Endodermal cell (in vitro differentiated cells): ENCODE measurements at regions not wholly inside any gene's neighbourhood (a gene's known extent, or its start where the extent isn't known, plus 50 kb on each side); places are given as distances from the start of the nearest gene placed in this dataset.

Source experiments
- DNase-seq: peaks from one replicate; pipeline ENCODE4 v3.0.0-alpha.2; 2017
- H3K27ac ChIP-seq: 2 replicates; pipeline ENCODE4 v1.5.1; 2013; ENCODE audit warnings: mild to moderate bottlenecking, low read depth, low read length, moderate library complexity
- H3K27me3 ChIP-seq: 2 replicates; pipeline ENCODE4 v1.6.1; 2013; ENCODE audit warnings: mild to moderate bottlenecking, low read length, moderate library complexity; ENCODE audit not compliant: insufficient read depth, control insufficient read depth, poor library complexity, severe bottlenecking
- H3K36me3 ChIP-seq: 2 replicates; pipeline ENCODE4 v1.7.0; 2013; ENCODE audit warnings: mild to moderate bottlenecking, low read length, moderate library complexity; ENCODE audit not compliant: control insufficient read depth, insufficient read depth
- H3K4me1 ChIP-seq: one replicate; pipeline ENCODE4 v1.7.0; 2013; ENCODE audit warnings: low read length; ENCODE audit not compliant: control insufficient read depth, insufficient read depth
- H3K4me3 ChIP-seq: 2 replicates; pipeline ENCODE4 v1.5.1; 2013; ENCODE audit warnings: mild to moderate bottlenecking, low read length, moderate library complexity
- H3K9ac ChIP-seq: 2 replicates; pipeline ENCODE4 v1.6.1; 2013; ENCODE audit warnings: mild to moderate bottlenecking, low read length, moderate library complexity; ENCODE audit not compliant: poor library complexity, severe bottlenecking; ENCODE audit errors: extremely low read depth
- H3K9me3 ChIP-seq: 2 replicates; pipeline ENCODE4 v1.6.1; 2013; ENCODE audit warnings: mild to moderate bottlenecking, low read length, moderate library complexity; ENCODE audit not compliant: control insufficient read depth
- H3K27ac Mint-ChIP-seq: 2 replicates; pipeline ENCODE4 v1.8.0; 2020; ENCODE audit warnings: mixed read lengths
- H3K27me3 Mint-ChIP-seq: 2 replicates; pipeline ENCODE4 v1.8.0; 2021; ENCODE audit warnings: mild to moderate bottlenecking, mixed read lengths; ENCODE audit not compliant: insufficient read depth
- H3K36me3 Mint-ChIP-seq: 2 replicates; pipeline ENCODE4 v1.8.0; 2020; ENCODE audit warnings: low read depth, mixed read lengths
- H3K4me1 Mint-ChIP-seq: 2 replicates; pipeline ENCODE4 v1.8.0; 2020; ENCODE audit warnings: mixed read lengths
- H3K4me3 Mint-ChIP-seq: 2 replicates; pipeline ENCODE4 v1.8.0; 2020; ENCODE audit warnings: mild to moderate bottlenecking, moderate library complexity, mixed read lengths
- H3K9me3 Mint-ChIP-seq: 2 replicates; pipeline ENCODE4 v1.8.0; 2020; ENCODE audit warnings: mild to moderate bottlenecking, mixed read lengths
- WGBS, 2 experiments: methylation state at CpG; one replicate each; pipeline versions ENCODE4 v1.1.5 to v1.1.7; 2013; ENCODE audit warnings: missing lambda C conversion rate in 2 of 2, mixed read lengths in 1 of 2; ENCODE audit not compliant: insufficient coverage in 1 of 2, insufficient read length in 1 of 2; 5-methylcytosine and 5-hydroxymethylcytosine counted together
- TF ChIP-seq, protein P1 (sequence below): fragments of 200-600 bp; sonication (generic); conservative IDR thresholded peaks from 2 replicates; pipeline ENCODE4 v1.5.0; 2021; ENCODE audit warnings: antibody characterized with exemption, mild to moderate bottlenecking

- whole genome bisulfite sequencing, 2 experiments = 79 to 92% methylated on average over 1 of the region's 1 CpG
- H3K36me3 ChIP-seq = no peaks in the 10 kb centered on the region
- H3K4me1 Mint-ChIP-seq = no peaks in the 10 kb centered on the region
These were observed 199.9 kb upstream of the FAR2 start for GRCh38 chr12:28949184-28949583.

DNA sequence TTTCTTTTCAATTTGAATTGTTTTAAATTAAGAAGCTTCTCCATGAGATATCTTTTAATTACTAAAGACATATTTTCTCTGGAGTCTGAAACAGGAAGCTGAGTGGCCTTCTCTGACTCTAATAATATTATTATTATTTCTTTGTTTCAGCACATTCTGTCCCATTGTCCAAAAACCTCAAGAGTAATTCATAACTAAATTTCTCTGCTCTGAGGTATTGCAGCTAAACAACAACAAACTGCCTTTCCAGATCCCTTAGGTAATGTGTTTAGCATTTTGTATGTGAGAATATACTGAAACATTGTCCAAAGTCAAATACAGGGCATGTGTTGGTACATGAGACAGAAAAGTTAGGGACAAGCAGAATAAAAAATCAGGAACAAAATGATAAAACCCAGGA lies 199.0 kb upstream of the FAR2 start:
- Mint-ChIP-seq H3K9me3 (no peaks in the 10 kb centered on the region), H3K4me1 (peaks cover 1% of the 10 kb centered on the region), H3K4me3 (no peak overlapping the region), H3K27ac (no peak overlapping the region), H3K36me3 (no peaks in the 10 kb centered on the region), H3K27me3 (no peaks in the 10 kb centered on the region)
- TF ChIP-seq, protein P1, sequence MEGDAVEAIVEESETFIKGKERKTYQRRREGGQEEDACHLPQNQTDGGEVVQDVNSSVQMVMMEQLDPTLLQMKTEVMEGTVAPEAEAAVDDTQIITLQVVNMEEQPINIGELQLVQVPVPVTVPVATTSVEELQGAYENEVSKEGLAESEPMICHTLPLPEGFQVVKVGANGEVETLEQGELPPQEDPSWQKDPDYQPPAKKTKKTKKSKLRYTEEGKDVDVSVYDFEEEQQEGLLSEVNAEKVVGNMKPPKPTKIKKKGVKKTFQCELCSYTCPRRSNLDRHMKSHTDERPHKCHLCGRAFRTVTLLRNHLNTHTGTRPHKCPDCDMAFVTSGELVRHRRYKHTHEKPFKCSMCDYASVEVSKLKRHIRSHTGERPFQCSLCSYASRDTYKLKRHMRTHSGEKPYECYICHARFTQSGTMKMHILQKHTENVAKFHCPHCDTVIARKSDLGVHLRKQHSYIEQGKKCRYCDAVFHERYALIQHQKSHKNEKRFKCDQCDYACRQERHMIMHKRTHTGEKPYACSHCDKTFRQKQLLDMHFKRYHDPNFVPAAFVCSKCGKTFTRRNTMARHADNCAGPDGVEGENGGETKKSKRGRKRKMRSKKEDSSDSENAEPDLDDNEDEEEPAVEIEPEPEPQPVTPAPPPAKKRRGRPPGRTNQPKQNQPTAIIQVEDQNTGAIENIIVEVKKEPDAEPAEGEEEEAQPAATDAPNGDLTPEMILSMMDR = no peak
- Histone ChIP-seq H3K27ac (no peak overlapping the region), H3K4me3 (no peak overlapping the region), H3K36me3 (no peaks in the 10 kb centered on the region), H3K9ac (no peak overlapping the region), H3K27me3 (no peaks in the 10 kb centered on the region), H3K9me3 (no peaks in the 10 kb centered on the region), H3K4me1 (no peaks in the 10 kb centered on the region)
- no peak for DNase-seq

More at GRCh38 chr12:28949184-28949583, 199.9 kb upstream of the FAR2 start:
- Histone ChIP-seq H3K27ac (no peak overlapping the region), H3K4me3 (no peak overlapping the region), H3K4me1 (no peaks in the 10 kb centered on the region), H3K27me3 (no peaks in the 10 kb centered on the region), H3K9me3 (no peaks in the 10 kb centered on the region), H3K9ac (no peak overlapping the region)
- Mint-ChIP-seq H3K27me3 (no peaks in the 10 kb centered on the region), H3K4me3 (no peak overlapping the region), H3K27ac (no peak overlapping the region), H3K36me3 (no peaks in the 10 kb centered on the region), H3K9me3 (no peaks in the 10 kb centered on the region)
- DNase-seq = no peak
- TF ChIP-seq, protein P1 = no peak

- Histone ChIP-seq H3K9me3 (no peaks in the 10 kb centered on the region), H3K36me3 (no peaks in the 10 kb centered on the region), H3K27ac (no peak overlapping the region), H3K4me1 (no peaks in the 10 kb centered on the region), H3K27me3 (no peaks in the 10 kb centered on the region), H3K9ac (no peak overlapping the region), H3K4me3 (no peak overlapping the region)
- H3K4me3 Mint-ChIP-seq = no peak overlapping the region
- no peak overlapping the region for H3K27ac Mint-ChIP-seq
- H3K9me3 Mint-ChIP-seq = no peaks in the 10 kb centered on the region
- H3K36me3 Mint-ChIP-seq = no peaks in the 10 kb centered on the region
- TF ChIP-seq, protein P1 = no peak
- no peak for DNase-seq
- H3K27me3 Mint-ChIP-seq = no peaks in the 10 kb centered on the region
- peaks cover 4% of the 10 kb centered on the region for H3K4me1 Mint-ChIP-seq
- WGBS, 2 experiments = 90 to 100% methylated on average over 1 of the region's 1 CpG
These were observed 197.1 kb upstream of the FAR2 start for GRCh38 chr12:28951935-28952334.
